HEK293T (cell line): ENCODE measurements at regions not wholly inside any gene's neighbourhood (a gene's known extent, or its start where the extent isn't known, plus 50 kb on each side); places are given as distances from the start of the nearest gene placed in this dataset.

Experiments
- ARNT ChIP-seq: fragments of 450-650 bp; IDR thresholded peaks from 2 replicates; pipeline ENCODE4 v1.6.1; 2017; ENCODE audit warnings: mild to moderate bottlenecking
- BHLHE40 ChIP-seq: fragments of 450-650 bp; IDR thresholded peaks from 2 replicates; pipeline ENCODE4 v1.6.1; 2016; ENCODE audit warnings: mild to moderate bottlenecking, moderate library complexity, borderline replicate concordance
- ELF4 ChIP-seq: fragments of 450-650 bp; IDR thresholded peaks from 2 replicates; pipeline ENCODE4 v1.6.1; 2017; ENCODE audit warnings: antibody characterized with exemption
- FOXA1 ChIP-seq: fragments of 450-650 bp; IDR thresholded peaks from 2 replicates; pipeline ENCODE4 v1.6.1; 2016; ENCODE audit warnings: mild to moderate bottlenecking
- FOXK2 ChIP-seq: fragments of 450-650 bp; IDR thresholded peaks from 2 replicates; pipeline ENCODE4 v1.6.1; 2016; ENCODE audit warnings: mild to moderate bottlenecking
- FOXM1 ChIP-seq: fragments of 450-650 bp; IDR thresholded peaks from 2 replicates; pipeline ENCODE4 v1.6.1; 2017; ENCODE audit warnings: mild to moderate bottlenecking, borderline replicate concordance
- HDGF ChIP-seq: fragments of 450-650 bp; IDR thresholded peaks from 2 replicates; pipeline ENCODE4 v1.6.1; 2017; ENCODE audit warnings: antibody characterized with exemption, borderline replicate concordance
- L3MBTL2 ChIP-seq: fragments of 450-650 bp; conservative IDR thresholded peaks from 2 replicates; pipeline ENCODE4 v1.6.1; 2016; ENCODE audit warnings: mild to moderate bottlenecking
- NFRKB ChIP-seq: fragments of 450-650 bp; IDR thresholded peaks from 2 replicates; pipeline ENCODE4 v1.6.1; 2016; ENCODE audit warnings: mild to moderate bottlenecking, moderate library complexity
- PKNOX1 ChIP-seq: fragments of 450-650 bp; IDR thresholded peaks from 2 replicates; pipeline ENCODE4 v1.6.1; 2016
- SP1 ChIP-seq: fragments of 450-650 bp; IDR thresholded peaks from 2 replicates; pipeline ENCODE4 v1.6.1; 2017
- SUZ12 ChIP-seq: fragments of 450-650 bp; IDR thresholded peaks from 2 replicates; pipeline ENCODE4 v1.6.1; 2016; ENCODE audit warnings: mild to moderate bottlenecking
- TARDBP ChIP-seq: fragments of 450-650 bp; IDR thresholded peaks from 2 replicates; pipeline ENCODE4 v1.6.1; 2016
- ZNF384 ChIP-seq: fragments of 450-650 bp; IDR thresholded peaks from 2 replicates; pipeline ENCODE4 v1.6.1; 2016

GRCh38 chr20:51142448-51142847, 119.5 kb upstream of the KCNG1 start:
- TF ChIP-seq ZNF384 (no peak), ELF4 (no peak), FOXM1 (no peak), ARNT (no peak), FOXA1 (no peak), HDGF (no peak), BHLHE40 (no peak), SUZ12 (no peak), FOXK2 (no peak), NFRKB (no peak), SP1 (no peak), TARDBP (no peak), PKNOX1 (no peak), L3MBTL2 (no peak)
